Stimulated activated CD8-positive, alpha-beta memory T cell treated with anti-CD3 and anti-CD28 coated beads, Interleukin-15, amount 100 ng/mL, for 4 hours (primary cell): ENCODE measurements at regions not wholly inside any gene's neighbourhood (a gene's known extent, or its start where the extent isn't known, plus 50 kb on each side); places are given as distances from the start of the nearest gene placed in this dataset.

ENCODE experiments used
- DNase-seq, 2 donors: peaks; one replicate each; pipeline ENCODE4 v3.0.0-alpha.2; 2020; ENCODE audit warnings: low read depth in 2 of 2

- DNase-seq = no peak
Measured at GRCh38 chr5:40277161-40277906, 402.4 kb upstream of the PTGER4 start.

- DNase-seq = no peak
Measured at GRCh38 chr5:40276426-40277102, 403.2 kb upstream of the PTGER4 start.

- no peak for DNase-seq
Measured at GRCh38 chr5:40274568-40274967, 405.1 kb upstream of the PTGER4 start.

GRCh38 chr5:40273936-40274335, 405.8 kb upstream of the PTGER4 start:
- DNase-seq = no peak

GRCh38 chr5:40271476-40271875, 408.2 kb upstream of the PTGER4 start:
- DNase-seq = no peak

GRCh38 chr5:40270274-40270845, 409.4 kb upstream of the PTGER4 start:
- DNase-seq = no peak

- no peak for DNase-seq
Measured at GRCh38 chr5:40268088-40268487, 411.6 kb upstream of the PTGER4 start.

- no peak for DNase-seq
Measured at GRCh38 chr5:40266952-40267351, 412.8 kb upstream of the PTGER4 start.

GRCh38 chr5:40261984-40262383, 417.7 kb upstream of the PTGER4 start:
- DNase-seq = no peak

- DNase-seq = no peak
Measured at GRCh38 chr5:40260361-40260760, 419.4 kb upstream of the PTGER4 start.

- DNase-seq = no peak
Measured at GRCh38 chr5:40258222-40258621, 421.5 kb upstream of the PTGER4 start.

- no peak for DNase-seq
Measured at GRCh38 chr5:40240671-40241070, 439.0 kb upstream of the PTGER4 start.

GRCh38 chr5:40240111-40240510, 439.6 kb upstream of the PTGER4 start:
- DNase-seq = no peak

- no peak for DNase-seq
Measured at GRCh38 chr5:40238066-40238745, 441.5 kb upstream of the PTGER4 start.

- DNase-seq = no peak
Measured at GRCh38 chr5:40235471-40236400, 444.0 kb upstream of the PTGER4 start.

GRCh38 chr5:40233268-40233667, 446.4 kb upstream of the PTGER4 start:
- DNase-seq = no peak

- DNase-seq = no peak
Measured at GRCh38 chr5:40227931-40228330, 451.8 kb upstream of the PTGER4 start.

GRCh38 chr5:40227366-40227765, 452.3 kb upstream of the PTGER4 start:
- no peak for DNase-seq

- DNase-seq = no peak
Measured at GRCh38 chr5:40226906-40227305, 452.8 kb upstream of the PTGER4 start.

GRCh38 chr5:40225147-40225546, 454.6 kb upstream of the PTGER4 start:
- DNase-seq = peak in 1 of 2 donors; percentile 0

GRCh38 chr5:40224421-40224820, 455.3 kb upstream of the PTGER4 start:
- DNase-seq = no peak
